ENCODE measurements at regions not wholly inside any gene's neighbourhood (a gene's known extent, or its start where the extent isn't known, plus 50 kb on each side); places are given as distances from the start of the nearest gene placed in this dataset.
A peak's percentile ranks its signal among the peaks of the same experiment; 100 is the strongest.

DNA sequence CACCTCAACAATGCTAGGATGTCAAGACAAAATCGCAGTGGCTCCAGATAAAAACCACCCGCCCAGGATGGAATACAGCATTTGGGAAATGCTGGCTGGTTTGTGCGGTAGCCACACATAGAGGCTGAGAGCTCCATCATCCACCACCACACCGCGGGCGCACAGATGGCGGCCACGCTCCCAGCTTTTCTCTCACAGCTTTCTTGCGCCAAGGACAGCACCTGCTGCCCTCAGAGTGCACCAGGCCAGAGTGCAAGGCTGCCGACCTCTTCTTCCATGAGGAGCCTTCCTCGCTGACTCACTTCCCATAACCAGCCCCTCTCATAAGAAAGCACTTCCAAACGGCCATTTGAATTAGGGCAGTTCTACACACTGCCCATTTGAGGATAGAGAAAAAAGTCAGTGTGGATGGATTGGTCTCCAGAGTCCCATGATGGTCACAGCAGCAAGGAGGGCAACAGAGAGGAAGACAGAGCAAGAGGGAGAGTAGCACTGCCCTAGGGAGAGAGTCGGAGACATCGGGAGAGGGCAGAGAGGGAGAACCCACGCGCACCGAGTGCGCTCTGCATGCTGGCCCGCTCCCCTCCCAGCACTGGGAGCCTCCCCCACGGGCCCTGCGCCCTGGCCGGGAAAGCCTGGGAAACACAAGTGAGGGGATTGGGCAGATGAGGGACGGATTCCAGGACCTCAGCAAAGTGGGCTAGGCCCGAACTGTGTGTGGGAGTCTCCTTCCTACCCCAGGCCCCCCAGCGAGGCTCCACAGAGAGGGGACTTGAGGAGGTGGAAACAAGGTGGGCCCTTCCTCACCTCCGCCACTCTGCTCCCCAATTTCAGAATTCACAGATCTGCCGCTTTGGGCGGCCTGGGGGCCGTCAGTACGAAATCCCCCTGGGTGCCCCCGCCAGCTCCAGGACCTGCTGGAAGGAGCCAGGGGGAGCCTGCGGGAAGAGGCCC, 156.9 kb downstream of the USP12 start:
- no peak for ATAC-seq
- no peaks in the 10 kb centered on the region for H3K36me3 ChIP-seq
- H3K4me3 ChIP-seq = no peak overlapping the region
- H3K27me3 ChIP-seq = no peaks in the 10 kb centered on the region
- TF ChIP-seq POLR2A (IDR thresholded peaks at IDR 0.05) (no peak), POLR2AphosphoS5 (IDR thresholded peaks at IDR 0.05) (no peak), CTCF (IDR thresholded peaks at IDR 0.05) (no peak), EP300 (IDR thresholded peaks at IDR 0.05) (no peak)
- WGBS, 2 donors (ENCODE audit: low coverage in 1 of 2) = 66 to 82% methylated on average over 5 to 18 of the region's 32 CpGs
- H3K9me3 ChIP-seq = no peaks in the 10 kb centered on the region
- peak overlapping the region in 3 of 4 donors; percentile 58 to 70 (median 64) for H3K27ac ChIP-seq
- H3K4me1 ChIP-seq = peaks cover 0 to 31% (median 5%) of the 10 kb centered on the region in 3 donors

GRCh38 chr13:27012482-27013197, 159.0 kb downstream of the USP12 start:
- Histone ChIP-seq H3K9me3 (no peaks in the 10 kb centered on the region), H3K27me3 (no peaks in the 10 kb centered on the region), H3K27ac (peak overlapping the region; percentile 50 to 70 (median 63)), H3K4me1 (peaks cover 0 to 18% (median 0%) of the 10 kb centered on the region in 3 donors), H3K4me3 (no peak overlapping the region), H3K36me3 (no peaks in the 10 kb centered on the region)
- no peak for TF ChIP-seq POLR2A (IDR thresholded peaks at IDR 0.05)
- peak; percentile 85 for TF ChIP-seq POLR2AphosphoS5 (IDR thresholded peaks at IDR 0.05)
- ATAC-seq = peak; percentile 74
- 52 to 62% methylated on average over 7 of the region's 7 CpGs for WGBS, 2 donors (ENCODE audit: low coverage in 1 of 2)

- TF ChIP-seq EP300 (IDR thresholded peaks at IDR 0.05) (no peak), POLR2AphosphoS5 (IDR thresholded peaks at IDR 0.05) (no peak), POLR2A (IDR thresholded peaks at IDR 0.05) (no peak), CTCF (IDR thresholded peaks at IDR 0.05) (no peak)
- Histone ChIP-seq H3K4me1 (peaks cover 0 to 28% (median 8%) of the 10 kb centered on the region in 3 donors), H3K27me3 (no peaks in the 10 kb centered on the region), H3K36me3 (no peaks in the 10 kb centered on the region), H3K4me3 (no peak overlapping the region), H3K9me3 (no peaks in the 10 kb centered on the region), H3K27ac (no peak overlapping the region)
- WGBS, 2 donors (ENCODE audit: low coverage in 1 of 2) = 80 to 83% methylated on average over 2 to 3 of the region's 5 CpGs
- no peak for ATAC-seq
These were observed 159.9 kb downstream of the USP12 start for GRCh38 chr13:27011661-27012060.

GRCh38 chr13:27008733-27009132, 162.9 kb downstream of the USP12 start:
- H3K4me3 ChIP-seq = no peak overlapping the region
- H3K27ac ChIP-seq = no peak overlapping the region
- no peaks in the 10 kb centered on the region for H3K9me3 ChIP-seq
- 49 to 56% methylated on average over 3 of the region's 3 CpGs for WGBS, 2 donors (ENCODE audit: low coverage in 1 of 2)
- H3K36me3 ChIP-seq = no peaks in the 10 kb centered on the region
- H3K4me1 ChIP-seq = peaks cover 0 to 41% (median 22%) of the 10 kb centered on the region in 3 donors
- no peak for ATAC-seq
- no peaks in the 10 kb centered on the region for H3K27me3 ChIP-seq
- TF ChIP-seq POLR2AphosphoS5 (IDR thresholded peaks at IDR 0.05) (no peak), POLR2A (IDR thresholded peaks at IDR 0.05) (no peak), CTCF (IDR thresholded peaks at IDR 0.05) (no peak), EP300 (IDR thresholded peaks at IDR 0.05) (no peak)

GRCh38 chr13:27007166-27007565, 164.4 kb downstream of the USP12 start:
- TF ChIP-seq POLR2A (IDR thresholded peaks at IDR 0.05) (no peak), EP300 (IDR thresholded peaks at IDR 0.05) (no peak), POLR2AphosphoS5 (IDR thresholded peaks at IDR 0.05) (no peak), CTCF (IDR thresholded peaks at IDR 0.05) (no peak)
- Histone ChIP-seq H3K36me3 (no peaks in the 10 kb centered on the region), H3K4me1 (peaks cover 0 to 40% (median 22%) of the 10 kb centered on the region in 3 donors), H3K9me3 (peaks cover 0 to 3% (median 0%) of the 10 kb centered on the region in 3 donors), H3K27ac (peak overlapping the region; percentile 39 to 81 (median 76)), H3K4me3 (peak overlapping the region; percentile 43 to 54), H3K27me3 (no peaks in the 10 kb centered on the region)
- ATAC-seq = no peak
- WGBS, 2 donors (ENCODE audit: low coverage in 1 of 2) = 17% methylated on average over 4 of the region's 12 CpGs; no CpG with 5 or more reads in 1 of the 2 donors

Data from gastroesophageal sphincter (tissue), 4 donors.